Upper lobe of right lung (tissue), 1 donor: ENCODE measurements at regions not wholly inside any gene's neighbourhood (a gene's known extent, or its start where the extent isn't known, plus 50 kb on each side); places are given as distances from the start of the nearest gene placed in this dataset.

Experiments used
- ATAC-seq: fragments of 200-7000 bp; cut with Tn5 transposase; one replicate; pipeline ENCODE4 v1.9.1; 2020; ENCODE audit warnings: mild to moderate bottlenecking, moderate library complexity
- DNase-seq: peaks from one replicate; pipeline ENCODE4 v3.0.0-alpha.2; 2020
- H3K27ac ChIP-seq: fragments of 200-600 bp; one replicate; pipeline ENCODE4 v1.8.0; 2022
- H3K27me3 ChIP-seq: fragments of 200-600 bp; one replicate; pipeline ENCODE4 v1.8.0; 2022; ENCODE audit warnings: mild to moderate bottlenecking
- H3K36me3 ChIP-seq: fragments of 200-600 bp; one replicate; pipeline ENCODE4 v1.8.0; 2022
- H3K4me1 ChIP-seq: fragments of 200-600 bp; one replicate; pipeline ENCODE4 v1.8.0; 2022
- H3K4me3 ChIP-seq: fragments of 200-600 bp; one replicate; pipeline ENCODE4 v1.8.0; 2022; ENCODE audit warnings: mild to moderate bottlenecking
- H3K9me3 ChIP-seq: fragments of 200-600 bp; one replicate; pipeline ENCODE4 v1.8.0; 2022
- intact Hi-C: fragments of 100-400 bp; cut with DNase I; formaldehyde crosslinking; loops from one replicate; pipeline ENCODE4 v1.11.0; 2022
- TF ChIP-seq, protein P1 (sequence below): fragments of 200-600 bp; IDR thresholded peaks from one replicate; pipeline ENCODE4 v1.8.0; 2022; ENCODE audit warnings: antibody characterized with exemption
- donor health status: DM: no; HTN: yes; CAD: no; lungs with severe emphysema.

GRCh38 chr4:64146030-64146429, 263.2 kb downstream of the TECRL start:
- Histone ChIP-seq H3K9me3 (peaks cover 4% of the 10 kb centered on the region), H3K4me1 (no peaks in the 10 kb centered on the region), H3K4me3 (no peak overlapping the region), H3K36me3 (no peaks in the 10 kb centered on the region), H3K27ac (no peak overlapping the region), H3K27me3 (no peaks in the 10 kb centered on the region)
- DNase-seq (no peak), ATAC-seq (no peak)
- intact Hi-C loops = no loop called here
- TF ChIP-seq, protein P1, sequence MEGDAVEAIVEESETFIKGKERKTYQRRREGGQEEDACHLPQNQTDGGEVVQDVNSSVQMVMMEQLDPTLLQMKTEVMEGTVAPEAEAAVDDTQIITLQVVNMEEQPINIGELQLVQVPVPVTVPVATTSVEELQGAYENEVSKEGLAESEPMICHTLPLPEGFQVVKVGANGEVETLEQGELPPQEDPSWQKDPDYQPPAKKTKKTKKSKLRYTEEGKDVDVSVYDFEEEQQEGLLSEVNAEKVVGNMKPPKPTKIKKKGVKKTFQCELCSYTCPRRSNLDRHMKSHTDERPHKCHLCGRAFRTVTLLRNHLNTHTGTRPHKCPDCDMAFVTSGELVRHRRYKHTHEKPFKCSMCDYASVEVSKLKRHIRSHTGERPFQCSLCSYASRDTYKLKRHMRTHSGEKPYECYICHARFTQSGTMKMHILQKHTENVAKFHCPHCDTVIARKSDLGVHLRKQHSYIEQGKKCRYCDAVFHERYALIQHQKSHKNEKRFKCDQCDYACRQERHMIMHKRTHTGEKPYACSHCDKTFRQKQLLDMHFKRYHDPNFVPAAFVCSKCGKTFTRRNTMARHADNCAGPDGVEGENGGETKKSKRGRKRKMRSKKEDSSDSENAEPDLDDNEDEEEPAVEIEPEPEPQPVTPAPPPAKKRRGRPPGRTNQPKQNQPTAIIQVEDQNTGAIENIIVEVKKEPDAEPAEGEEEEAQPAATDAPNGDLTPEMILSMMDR = no peak

DNA sequence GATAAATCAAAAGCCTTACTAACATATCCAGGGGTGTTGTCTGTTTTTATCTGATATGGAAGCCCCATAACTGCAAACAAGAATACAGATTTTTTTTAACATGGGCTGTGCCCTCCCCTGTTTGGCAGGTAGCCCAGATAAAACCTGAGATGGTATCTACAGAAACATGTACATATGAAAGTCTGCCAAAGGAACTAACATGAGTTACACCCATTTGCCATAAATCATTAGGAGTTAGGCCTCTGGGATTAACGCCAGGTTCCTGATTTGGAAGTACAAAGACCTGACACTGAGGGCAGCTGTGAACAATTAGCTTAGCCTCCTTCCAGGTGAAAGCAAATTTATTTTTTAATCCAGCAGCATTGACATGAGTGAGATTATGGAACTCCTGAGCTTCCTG, 264.3 kb downstream of the TECRL start:
- TF ChIP-seq, protein P1 = no peak
- Histone ChIP-seq H3K27me3 (no peaks in the 10 kb centered on the region), H3K9me3 (peaks cover 4% of the 10 kb centered on the region), H3K4me1 (no peaks in the 10 kb centered on the region), H3K4me3 (no peak overlapping the region), H3K36me3 (no peaks in the 10 kb centered on the region), H3K27ac (no peak overlapping the region)
- no peak for DNase-seq
- no peak for ATAC-seq
- intact Hi-C loops = no loop called here

DNA sequence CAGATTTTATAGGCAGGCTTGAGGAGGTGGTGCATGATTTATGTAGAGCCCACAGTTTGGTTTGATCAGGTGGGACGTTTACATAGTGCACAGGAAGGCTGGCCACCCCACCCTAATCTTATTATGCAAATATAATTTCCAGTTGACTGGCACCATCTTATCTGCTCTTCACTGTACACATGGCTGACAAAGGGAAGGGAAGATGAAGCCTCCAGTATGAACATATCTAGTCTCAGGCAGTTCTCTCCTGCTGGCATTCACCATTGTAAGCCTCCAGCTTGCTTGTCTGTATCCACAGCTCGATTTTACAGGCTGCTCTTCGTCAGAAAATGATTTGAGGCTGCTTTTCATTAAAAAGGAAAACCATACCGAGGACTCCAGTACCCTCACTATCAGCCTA, 278.3 kb downstream of the TECRL start:
- H3K9me3 ChIP-seq = no peaks in the 10 kb centered on the region
- H3K4me1 ChIP-seq = no peaks in the 10 kb centered on the region
- ATAC-seq (no peak), DNase-seq (no peak)
- no peak overlapping the region for H3K4me3 ChIP-seq
- H3K27me3 ChIP-seq = no peaks in the 10 kb centered on the region
- no peaks in the 10 kb centered on the region for H3K36me3 ChIP-seq
- intact Hi-C loops = no loop called here
- no peak overlapping the region for H3K27ac ChIP-seq
- TF ChIP-seq, protein P1 = no peak

- TF ChIP-seq, protein P1 = no peak
- intact Hi-C loops = no loop called here
- ATAC-seq (no peak), DNase-seq (no peak)
- H3K4me3 ChIP-seq = no peak overlapping the region
- H3K9me3 ChIP-seq = no peaks in the 10 kb centered on the region
- no peak overlapping the region for H3K27ac ChIP-seq
- H3K36me3 ChIP-seq = no peaks in the 10 kb centered on the region
- H3K27me3 ChIP-seq = no peaks in the 10 kb centered on the region
- no peaks in the 10 kb centered on the region for H3K4me1 ChIP-seq
Observed at GRCh38 chr4:64125354-64125753, 283.9 kb downstream of the TECRL start.

- H3K4me1 ChIP-seq = no peaks in the 10 kb centered on the region
- DNase-seq (no peak), ATAC-seq (no peak)
- intact Hi-C loops = no loop called here
- TF ChIP-seq, protein P1 = no peak
- H3K27ac ChIP-seq = no peak overlapping the region
- H3K36me3 ChIP-seq = no peaks in the 10 kb centered on the region
- H3K9me3 ChIP-seq = no peaks in the 10 kb centered on the region
- H3K4me3 ChIP-seq = no peak overlapping the region
- no peaks in the 10 kb centered on the region for H3K27me3 ChIP-seq
Observed at GRCh38 chr4:64121803-64122202, 287.4 kb downstream of the TECRL start.

- TF ChIP-seq, protein P1 = no peak
- no peak for ATAC-seq
- H3K27me3 ChIP-seq = no peaks in the 10 kb centered on the region
- H3K27ac ChIP-seq = no peak overlapping the region
- no peaks in the 10 kb centered on the region for H3K9me3 ChIP-seq
- no peaks in the 10 kb centered on the region for H3K4me1 ChIP-seq
- intact Hi-C loops = no loop called here
- H3K36me3 ChIP-seq = no peaks in the 10 kb centered on the region
- H3K4me3 ChIP-seq = no peak overlapping the region
- no peak for DNase-seq
Observed at GRCh38 chr4:64105903-64106302, 303.3 kb downstream of the TECRL start.
